RWPE2 (cell line): ENCODE measurements at regions not wholly inside any gene's neighbourhood (a gene's known extent, or its start where the extent isn't known, plus 50 kb on each side); places are given as distances from the start of the nearest gene placed in this dataset.

Source experiments
- ATAC-seq: fragments of 200-7000 bp; cut with Tn5 transposase; 3 replicates; pipeline ENCODE4 v1.9.1; 2021; ENCODE audit warnings: low read depth
- DNase-seq: peaks from one replicate; pipeline ENCODE4 v3.0.0-alpha.2; 2020; ENCODE audit warnings: low spot score
- H3K27ac ChIP-seq: fragments of 450-650 bp; 2 replicates; pipeline ENCODE4 v1.5.1; 2017; ENCODE audit warnings: mild to moderate bottlenecking; ENCODE audit not compliant: poor library complexity, severe bottlenecking
- H3K27me3 ChIP-seq: fragments of 250-450 bp; sonication (Bioruptor Pico); 2 replicates; pipeline ENCODE4 v1.5.1; 2021; ENCODE audit warnings: mild to moderate bottlenecking, moderate library complexity; ENCODE audit not compliant: insufficient read depth, poor library complexity, severe bottlenecking
- H3K36me3 ChIP-seq: fragments of 250-450 bp; sonication (Bioruptor Pico); 2 replicates; pipeline ENCODE4 v1.5.1; 2020; ENCODE audit warnings: low read depth, mild to moderate bottlenecking, moderate library complexity
- H3K4me1 ChIP-seq: fragments of 250-450 bp; sonication (Bioruptor Pico); 2 replicates; pipeline ENCODE4 v1.5.1; 2021; ENCODE audit warnings: mild to moderate bottlenecking, moderate library complexity; ENCODE audit not compliant: insufficient read depth, poor library complexity, severe bottlenecking
- H3K4me3 ChIP-seq: fragments of 250-450 bp; sonication (Bioruptor Pico); 2 replicates; pipeline ENCODE4 v1.5.1; 2021; ENCODE audit warnings: mild to moderate bottlenecking, moderate library complexity; ENCODE audit not compliant: severe bottlenecking
- H3K9me3 ChIP-seq: fragments of 250-450 bp; sonication (Bioruptor Pico); 2 replicates; pipeline ENCODE4 v1.5.1; 2021; ENCODE audit warnings: mild to moderate bottlenecking, moderate library complexity; ENCODE audit not compliant: severe bottlenecking
- TF ChIP-seq, protein P1 (sequence below): fragments of 450-650 bp; IDR thresholded peaks from one replicate; pipeline ENCODE4 v1.5.1; 2017; ENCODE audit warnings: mild to moderate bottlenecking, moderate library complexity; ENCODE audit not compliant: poor library complexity, severe bottlenecking

DNA sequence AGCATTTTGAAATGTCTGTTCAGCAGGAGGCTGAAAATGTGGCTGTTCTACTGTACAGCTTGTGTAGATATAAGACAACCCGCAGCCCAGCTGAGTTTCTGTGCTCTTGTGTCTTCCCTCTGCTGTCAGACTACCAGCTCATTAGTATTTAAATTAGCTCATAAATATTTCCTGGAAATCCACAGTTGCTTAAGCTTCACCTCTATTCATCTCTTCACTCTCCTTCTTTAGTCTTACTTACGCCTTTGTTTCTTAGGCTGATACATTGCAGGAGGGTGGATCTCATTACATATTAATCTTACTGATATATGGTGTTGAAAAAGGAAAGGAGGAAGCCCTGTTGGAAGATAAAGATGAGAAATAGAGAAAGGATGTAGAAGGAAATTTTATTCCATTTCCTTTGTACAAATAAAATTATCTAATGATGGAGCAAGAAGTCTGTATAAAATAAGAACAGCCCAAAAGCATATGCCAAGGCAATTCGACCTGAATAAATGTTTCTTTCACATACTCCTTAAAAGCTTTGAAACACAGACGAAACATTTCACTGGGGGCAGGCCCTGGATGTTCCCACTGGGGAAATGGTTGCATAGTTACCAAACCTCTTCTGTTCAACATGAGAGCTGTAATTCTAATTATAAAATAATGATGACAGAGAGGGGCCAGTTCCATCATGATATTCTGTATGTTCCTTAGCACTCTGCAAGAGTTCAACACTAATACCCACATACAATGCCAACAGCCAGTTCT is 111.8 kb upstream of the APC start:
- H3K27ac ChIP-seq: no peak overlapping the region
- ATAC-seq (no peak), DNase-seq (no peak)
- no peaks in the 10 kb centered on the region for H3K36me3 ChIP-seq
- no peak overlapping the region for H3K4me3 ChIP-seq
- no peaks in the 10 kb centered on the region for H3K4me1 ChIP-seq
- no peaks in the 10 kb centered on the region for H3K9me3 ChIP-seq
- H3K27me3 ChIP-seq: peaks cover 6% of the 10 kb centered on the region
- TF ChIP-seq, protein P1, sequence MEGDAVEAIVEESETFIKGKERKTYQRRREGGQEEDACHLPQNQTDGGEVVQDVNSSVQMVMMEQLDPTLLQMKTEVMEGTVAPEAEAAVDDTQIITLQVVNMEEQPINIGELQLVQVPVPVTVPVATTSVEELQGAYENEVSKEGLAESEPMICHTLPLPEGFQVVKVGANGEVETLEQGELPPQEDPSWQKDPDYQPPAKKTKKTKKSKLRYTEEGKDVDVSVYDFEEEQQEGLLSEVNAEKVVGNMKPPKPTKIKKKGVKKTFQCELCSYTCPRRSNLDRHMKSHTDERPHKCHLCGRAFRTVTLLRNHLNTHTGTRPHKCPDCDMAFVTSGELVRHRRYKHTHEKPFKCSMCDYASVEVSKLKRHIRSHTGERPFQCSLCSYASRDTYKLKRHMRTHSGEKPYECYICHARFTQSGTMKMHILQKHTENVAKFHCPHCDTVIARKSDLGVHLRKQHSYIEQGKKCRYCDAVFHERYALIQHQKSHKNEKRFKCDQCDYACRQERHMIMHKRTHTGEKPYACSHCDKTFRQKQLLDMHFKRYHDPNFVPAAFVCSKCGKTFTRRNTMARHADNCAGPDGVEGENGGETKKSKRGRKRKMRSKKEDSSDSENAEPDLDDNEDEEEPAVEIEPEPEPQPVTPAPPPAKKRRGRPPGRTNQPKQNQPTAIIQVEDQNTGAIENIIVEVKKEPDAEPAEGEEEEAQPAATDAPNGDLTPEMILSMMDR: no peak

DNA sequence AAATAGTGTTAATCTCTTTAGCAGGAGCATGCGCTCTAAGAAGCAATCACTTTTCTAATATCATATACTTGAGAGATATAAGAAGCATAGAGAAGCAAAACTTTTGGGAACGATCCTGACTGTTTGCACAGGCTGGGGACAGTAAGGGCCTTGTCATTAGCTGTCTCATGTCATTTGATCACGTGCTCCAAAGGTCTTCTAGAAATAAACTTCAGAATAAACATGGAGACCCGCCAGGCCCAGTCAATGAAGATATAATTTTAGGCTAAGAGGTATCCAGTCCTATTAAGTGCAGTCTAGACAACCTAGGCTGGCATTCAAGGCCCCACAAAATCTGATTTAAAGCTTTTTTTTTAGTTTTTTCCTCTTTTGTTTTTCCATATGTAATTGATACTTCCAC is 111.0 kb upstream of the APC start:
- H3K36me3 ChIP-seq: no peaks in the 10 kb centered on the region
- TF ChIP-seq, protein P1: no peak
- no peak for ATAC-seq
- H3K4me1 ChIP-seq: no peaks in the 10 kb centered on the region
- DNase-seq: no peak
- no peak overlapping the region for H3K4me3 ChIP-seq
- H3K27ac ChIP-seq: no peak overlapping the region
- H3K9me3 ChIP-seq: no peaks in the 10 kb centered on the region
- H3K27me3 ChIP-seq: peaks cover 6% of the 10 kb centered on the region

DNA sequence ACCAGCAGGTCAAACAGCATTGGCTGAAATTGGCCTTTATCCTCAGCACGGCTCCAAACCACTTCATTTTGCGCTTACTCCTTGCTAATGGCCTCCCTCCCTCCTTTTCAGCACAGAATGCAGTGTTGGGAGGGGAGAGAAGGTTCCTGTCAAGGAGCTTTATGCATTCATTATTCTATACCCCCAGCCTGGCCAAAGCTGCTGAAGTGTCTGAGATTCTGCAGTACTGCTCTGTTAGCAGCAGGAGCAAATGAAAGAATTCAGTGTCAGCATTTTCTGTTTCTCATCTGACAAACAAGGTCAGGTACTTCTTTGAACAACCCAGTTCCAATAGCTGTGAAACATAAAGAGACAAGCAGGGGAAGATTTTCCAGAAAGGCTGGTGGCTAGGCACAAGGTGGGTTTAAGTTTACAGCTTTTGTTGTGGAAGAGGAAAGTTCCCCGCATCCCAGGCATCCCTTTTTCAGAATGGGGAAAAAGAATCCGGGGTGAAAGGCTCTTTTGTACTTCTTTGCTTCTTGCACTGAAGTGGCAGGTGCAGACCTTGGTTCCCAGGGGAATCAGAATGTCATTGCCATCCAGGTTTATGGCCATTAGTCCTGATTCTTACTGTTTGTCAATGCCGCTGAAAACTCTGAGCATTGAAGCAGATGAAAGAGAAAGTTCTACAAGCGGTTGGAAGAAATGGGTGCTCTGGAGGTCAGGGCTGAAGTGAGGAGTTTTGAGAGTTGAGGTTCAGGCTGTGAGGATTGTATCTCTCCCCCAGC is 109.3 kb upstream of the APC start:
- peak; percentile 40; the same call in 2 of the 3 replicates for ATAC-seq
- Histone ChIP-seq H3K4me1 (no peaks in the 10 kb centered on the region), H3K4me3 (no peak overlapping the region), H3K27me3 (peaks cover 6% of the 10 kb centered on the region), H3K27ac (no peak overlapping the region), H3K9me3 (no peaks in the 10 kb centered on the region), H3K36me3 (no peaks in the 10 kb centered on the region)
- TF ChIP-seq, protein P1: no peak
- no peak for DNase-seq

DNA sequence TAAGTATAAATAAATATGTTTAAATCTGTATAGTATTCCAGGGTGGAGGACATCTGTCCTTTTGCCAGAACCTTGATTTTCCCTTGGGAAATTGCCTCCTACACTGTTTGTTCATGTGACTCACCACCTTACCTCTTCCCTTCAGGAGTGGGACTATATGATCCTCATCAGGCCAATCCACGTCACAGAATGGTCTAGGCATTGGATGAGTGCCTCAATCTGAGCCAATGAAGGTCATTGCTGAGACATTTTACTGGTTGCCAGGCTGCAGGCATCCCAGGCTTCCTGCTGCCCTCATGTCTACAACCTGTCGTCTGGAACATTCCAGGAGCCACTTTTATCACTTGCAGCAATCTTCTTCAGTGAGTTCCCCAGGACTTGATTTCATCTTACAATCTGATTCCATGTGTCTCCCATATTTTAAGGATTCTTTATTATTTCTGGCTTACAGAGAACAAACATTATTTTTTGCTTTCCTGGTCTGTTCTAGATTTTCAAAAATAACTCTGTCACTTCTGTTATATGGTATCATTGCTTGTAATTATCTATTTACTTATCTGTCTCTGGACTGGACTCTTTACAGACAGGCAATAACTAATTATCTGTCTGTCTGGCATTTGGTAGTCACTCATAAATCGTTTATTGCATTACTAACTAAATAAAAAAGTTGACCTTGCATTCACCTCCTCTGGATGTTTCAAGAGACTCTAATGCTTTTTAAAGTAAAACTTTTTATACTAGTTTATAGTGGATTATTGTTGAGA is 107.3 kb upstream of the APC start:
- ATAC-seq (peak; percentile 53), DNase-seq (no peak)
- H3K4me3 ChIP-seq: no peak overlapping the region
- TF ChIP-seq, protein P1: no peak
- no peak overlapping the region for H3K27ac ChIP-seq
- no peaks in the 10 kb centered on the region for H3K4me1 ChIP-seq
- H3K9me3 ChIP-seq: no peaks in the 10 kb centered on the region
- no peaks in the 10 kb centered on the region for H3K27me3 ChIP-seq
- no peaks in the 10 kb centered on the region for H3K36me3 ChIP-seq
